CD4-positive, alpha-beta memory T cell (primary cell): ENCODE measurements at regions not wholly inside any gene's neighbourhood (a gene's known extent, or its start where the extent isn't known, plus 50 kb on each side); places are given as distances from the start of the nearest gene placed in this dataset.

Experiments used
- CTCF ChIA-PET: fragments of 350-600 bp; sonication (Branson Sonifier 250); formaldehyde crosslinking; loops from one replicate; lab custom pipeline; 2021; ENCODE audit warnings: inconsistent platforms; ENCODE audit not compliant: partially characterized antibody; lab: Charles Lee
- POLR2A ChIA-PET: fragments of 350-600 bp; sonication (Branson Sonifier 250); formaldehyde crosslinking; loops from one replicate; lab custom pipeline; 2021; ENCODE audit not compliant: partially characterized antibody; lab: Charles Lee
- DNase-seq, 5 donors: peaks; one replicate each; pipeline versions ENCODE4 v3.0.0 to v3.0.0-alpha.2; 2020 to 2022; ENCODE audit warnings: mixed read lengths in 1 of 5
- H3K27ac ChIP-seq: one replicate; pipeline ENCODE4 v1.7.0; 2013; ENCODE audit warnings: low read depth, low read length
- H3K27me3 ChIP-seq: 2 replicates; pipeline ENCODE4 v1.7.0; 2013; ENCODE audit warnings: mild to moderate bottlenecking, low read length, moderate library complexity; ENCODE audit not compliant: insufficient read depth
- H3K36me3 ChIP-seq: 2 replicates; pipeline ENCODE4 v1.7.0; 2013; ENCODE audit warnings: mild to moderate bottlenecking, low read length, moderate library complexity; ENCODE audit not compliant: insufficient read depth
- H3K4me1 ChIP-seq: 2 replicates; pipeline ENCODE4 v1.7.0; 2013; ENCODE audit warnings: mild to moderate bottlenecking, low read length, moderate library complexity; ENCODE audit not compliant: insufficient read depth
- H3K4me3 ChIP-seq, 2 donors: one replicate each; pipeline ENCODE4 v1.7.0; 2013; ENCODE audit warnings: low read length in 2 of 2, mild to moderate bottlenecking in 1 of 2
- H3K9me3 ChIP-seq, 2 donors: one replicate each; pipeline ENCODE4 v1.7.0; 2013; ENCODE audit warnings: low read length in 2 of 2, control low read depth in 1 of 2; ENCODE audit not compliant: control insufficient read depth in 1 of 2
- H3K27ac Mint-ChIP-seq, 7 donors: one replicate each; pipeline ENCODE4 v1.8.0; 2020 to 2021; ENCODE audit warnings: mixed read lengths in 7 of 7, mild to moderate bottlenecking in 6 of 7, inconsistent platforms in 3 of 7, moderate library complexity in 3 of 7
- H3K27me3 Mint-ChIP-seq, 2 donors: one replicate each; pipeline ENCODE4 v1.8.0; 2020 to 2021; ENCODE audit warnings: mixed read lengths in 2 of 2
- H3K36me3 Mint-ChIP-seq, 2 donors: one replicate each; pipeline ENCODE4 v1.8.0; 2020 to 2021; ENCODE audit warnings: mixed read lengths in 2 of 2, inconsistent platforms in 1 of 2, mild to moderate bottlenecking in 1 of 2
- H3K4me1 Mint-ChIP-seq, 4 donors: one replicate each; pipeline ENCODE4 v1.8.0; 2020 to 2021; ENCODE audit warnings: mixed read lengths in 4 of 4, mild to moderate bottlenecking in 1 of 4
- H3K4me3 Mint-ChIP-seq, 8 donors: one replicate each; pipeline ENCODE4 v1.8.0; 2020 to 2021; ENCODE audit warnings: mixed read lengths in 8 of 8, mild to moderate bottlenecking in 7 of 8, moderate library complexity in 6 of 8, inconsistent platforms in 3 of 8
- H3K9me3 Mint-ChIP-seq, 8 donors: one replicate each; pipeline ENCODE4 v1.8.0; 2020 to 2021; ENCODE audit warnings: mixed read lengths in 8 of 8, mild to moderate bottlenecking in 5 of 8, inconsistent platforms in 3 of 8, moderate library complexity in 1 of 8
- intact Hi-C: fragments of 100-400 bp; cut with micrococcal nuclease; formaldehyde crosslinking; loops from one replicate; pipeline ENCODE4 v1.15.1; 2023

DNA sequence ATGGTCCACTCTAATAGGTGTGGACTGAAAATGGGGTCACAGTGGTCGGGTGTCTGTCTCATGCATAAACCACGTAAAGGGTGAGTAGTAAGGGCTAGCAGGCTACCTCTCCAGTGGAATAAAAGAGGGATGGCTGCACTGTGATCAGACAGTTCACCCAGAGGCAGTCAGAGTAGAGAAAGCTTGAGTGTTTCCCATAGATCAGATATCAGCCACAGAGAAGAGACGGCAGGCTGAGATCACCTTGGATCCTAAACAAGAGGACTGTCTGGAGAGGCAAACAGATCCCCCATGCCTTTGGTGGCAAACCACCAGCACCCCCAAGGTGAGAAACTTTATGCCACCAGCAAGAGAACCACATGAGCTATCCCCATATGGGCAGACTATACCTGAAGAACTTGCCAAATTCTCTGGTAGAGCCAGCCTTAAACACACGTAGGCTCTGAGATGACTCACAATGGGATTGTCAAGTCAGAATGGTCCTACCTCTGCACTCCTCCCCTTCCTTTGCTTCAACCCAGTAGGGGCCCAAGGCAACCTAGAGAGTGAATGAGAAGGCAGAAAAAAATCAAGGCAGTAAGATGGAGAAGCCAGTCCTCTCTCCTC, 205.2 kb upstream of the MAP3K1 start:
- peak overlapping the region in 7 of 8 donors; percentile 47 to 88 (median 65) for H3K4me3 Mint-ChIP-seq
- ChIA-PET CTCF (interaction anchor here (1.3 kb wide), 1 partner anchor 339 kb away, joined by 3 read pairs; no protein-coding TSS in a partner anchor), POLR2A (interaction anchor here (0.7 to 1.4 kb wide), 4 partner anchors 15 to 130 kb away, joined by 3 to 5 read pairs (median 4); no protein-coding TSS in a partner anchor)
- intact Hi-C loops, result loop anchor here (5.0 kb wide), 1 partner anchor 227 kb away; no protein-coding TSS in a partner anchor
- peaks cover 60 to 91% (median 77%) of the 10 kb centered on the region in 4 donors for H3K4me1 Mint-ChIP-seq
- no peaks in the 10 kb centered on the region for H3K36me3 ChIP-seq
- H3K27ac ChIP-seq, result peak overlapping the region; percentile 18
- peak overlapping the region; percentile 52 to 93 (median 85) for H3K27ac Mint-ChIP-seq
- DNase-seq, result peak in 2 of 5 donors; percentile 8 to 44
- no peak overlapping the region for H3K4me3 ChIP-seq
- peaks cover 0 to 23% (median 14%) of the 10 kb centered on the region in 8 donors for H3K9me3 Mint-ChIP-seq
- H3K4me1 ChIP-seq, result peaks cover 75% of the 10 kb centered on the region
- H3K27me3 ChIP-seq, result no peaks in the 10 kb centered on the region
- no peaks in the 10 kb centered on the region for H3K27me3 Mint-ChIP-seq
- peaks cover 0 to 5% of the 10 kb centered on the region in 2 donors for H3K9me3 ChIP-seq
- peaks cover 8 to 12% of the 10 kb centered on the region in 2 donors for H3K36me3 Mint-ChIP-seq

DNA sequence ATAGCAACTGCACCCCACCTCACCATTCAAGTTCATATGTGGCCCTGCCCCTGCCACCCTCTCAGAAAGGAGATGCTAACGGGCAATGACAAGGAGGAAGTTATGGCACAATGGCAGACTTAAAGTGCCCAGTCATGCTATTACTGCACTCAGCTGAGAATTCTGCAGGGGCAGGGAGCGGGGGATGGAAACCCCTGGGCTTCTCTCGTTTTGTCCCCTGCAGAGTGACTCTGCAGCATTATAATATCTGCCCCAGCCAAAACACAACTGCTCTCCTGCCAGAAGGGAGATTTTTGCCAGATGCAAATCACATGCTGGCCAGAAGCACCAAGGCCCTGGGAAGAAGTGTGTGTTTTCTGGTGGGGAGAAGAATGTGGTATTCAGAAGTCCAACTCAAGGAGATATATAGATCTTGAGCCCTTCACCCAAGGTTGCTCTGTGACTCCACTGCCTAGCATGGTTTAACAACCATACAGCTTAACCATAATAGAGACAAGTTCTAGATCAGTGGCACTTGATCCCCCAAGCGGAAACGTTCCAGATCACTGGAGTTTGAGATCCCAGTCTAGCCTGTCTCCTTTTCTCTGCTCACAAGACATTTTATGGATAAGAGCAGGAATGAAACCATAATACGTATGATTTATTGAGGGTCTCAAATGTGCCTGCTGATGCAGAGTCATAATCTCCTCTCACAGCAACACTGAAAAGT, 207.0 kb upstream of the MAP3K1 start:
- peaks cover 8 to 12% of the 10 kb centered on the region in 2 donors for H3K36me3 Mint-ChIP-seq
- H3K27ac Mint-ChIP-seq, result peak overlapping the region in 3 of 7 donors; percentile 29 to 67 (median 53)
- DNase-seq, result no peak
- Histone ChIP-seq H3K27ac (no peak overlapping the region), H3K4me3 (no peak overlapping the region), H3K36me3 (no peaks in the 10 kb centered on the region), H3K9me3 (peaks cover 0 to 5% of the 10 kb centered on the region in 2 donors), H3K4me1 (peaks cover 61% of the 10 kb centered on the region), H3K27me3 (no peaks in the 10 kb centered on the region)
- intact Hi-C loops, result no loop called here
- no peaks in the 10 kb centered on the region for H3K27me3 Mint-ChIP-seq
- POLR2A ChIA-PET, result interaction anchor here (1.2 to 1.9 kb wide), 4 partner anchors 9 to 128 kb away, joined by 3 to 8 read pairs (median 4); no protein-coding TSS in a partner anchor
- no peak overlapping the region for H3K4me3 Mint-ChIP-seq
- H3K9me3 Mint-ChIP-seq, result peaks cover 0 to 23% (median 14%) of the 10 kb centered on the region in 8 donors
- H3K4me1 Mint-ChIP-seq, result peaks cover 45 to 84% (median 68%) of the 10 kb centered on the region in 4 donors
- CTCF ChIA-PET, result interaction anchor here (1.2 to 2.4 kb wide), 2 partner anchors 8 to 10 kb away, joined by 3 to 13 read pairs; no protein-coding TSS in a partner anchor

DNA sequence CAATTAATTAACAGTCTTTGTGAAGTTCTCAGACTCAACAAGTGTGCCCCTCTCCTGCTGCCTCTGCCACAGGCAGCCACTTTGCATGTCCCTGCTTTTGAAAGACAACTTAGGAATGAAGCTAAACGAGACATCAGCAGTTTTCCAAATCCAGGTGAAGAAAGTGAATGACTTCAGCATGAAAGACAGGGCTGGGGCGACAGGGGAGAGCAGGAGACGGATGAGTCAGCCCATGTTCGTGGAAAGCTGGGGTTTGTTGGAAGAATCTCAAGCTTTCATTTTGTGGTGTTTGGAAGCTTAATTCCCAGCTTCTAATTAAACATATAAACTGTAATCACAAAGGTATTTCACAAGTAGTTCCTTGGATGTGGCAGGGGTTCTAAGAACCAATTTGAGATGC, 207.8 kb upstream of the MAP3K1 start:
- peak overlapping the region in 1 of 8 donors; percentile 7 for H3K4me3 Mint-ChIP-seq
- H3K27me3 ChIP-seq, result no peaks in the 10 kb centered on the region
- H3K27ac ChIP-seq, result no peak overlapping the region
- peaks cover 8 to 12% of the 10 kb centered on the region in 2 donors for H3K36me3 Mint-ChIP-seq
- CTCF ChIA-PET, result interaction anchor here (1.2 to 2.4 kb wide), 2 partner anchors 9 to 10 kb away, joined by 3 to 13 read pairs; no protein-coding TSS in a partner anchor
- H3K27ac Mint-ChIP-seq, result peak overlapping the region in 4 of 7 donors; percentile 19 to 79 (median 37)
- H3K4me1 ChIP-seq, result peaks cover 61% of the 10 kb centered on the region
- no peaks in the 10 kb centered on the region for H3K36me3 ChIP-seq
- H3K4me1 Mint-ChIP-seq, result peaks cover 43 to 84% (median 67%) of the 10 kb centered on the region in 4 donors
- DNase-seq, result no peak
- no peaks in the 10 kb centered on the region for H3K27me3 Mint-ChIP-seq
- intact Hi-C loops, result no loop called here
- peaks cover 0 to 20% (median 13%) of the 10 kb centered on the region in 8 donors for H3K9me3 Mint-ChIP-seq
- H3K9me3 ChIP-seq, result peaks cover 0 to 5% of the 10 kb centered on the region in 2 donors
- no peak overlapping the region for H3K4me3 ChIP-seq
- POLR2A ChIA-PET, result interaction anchor here (0.6 to 1.9 kb wide), 6 partner anchors 10 to 127 kb away, joined by 3 to 8 read pairs (median 4); no protein-coding TSS in a partner anchor

DNA sequence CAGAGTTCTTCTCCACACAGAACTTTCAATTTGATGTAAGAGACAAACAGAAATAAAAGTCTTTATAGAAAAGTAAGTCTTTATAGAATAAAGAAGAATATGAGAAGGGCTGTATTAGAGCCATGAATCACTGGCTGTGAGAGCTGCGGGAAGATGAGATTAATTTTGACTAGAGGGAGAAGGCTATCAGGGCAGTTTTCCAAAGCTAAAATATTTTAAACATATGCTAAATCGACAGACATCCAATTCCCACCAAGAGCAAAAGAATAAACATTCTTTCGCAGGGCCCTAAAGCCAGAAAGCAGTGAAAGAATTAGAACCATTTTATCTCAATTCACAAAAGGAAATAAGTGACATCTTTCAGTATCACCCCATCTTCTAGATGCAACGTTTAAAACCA, 208.3 kb upstream of the MAP3K1 start:
- no peak overlapping the region for H3K27ac ChIP-seq
- H3K4me3 Mint-ChIP-seq, result no peak overlapping the region
- peaks cover 61% of the 10 kb centered on the region for H3K4me1 ChIP-seq
- peak overlapping the region in 3 of 7 donors; percentile 16 to 72 (median 64) for H3K27ac Mint-ChIP-seq
- H3K4me3 ChIP-seq, result no peak overlapping the region
- H3K27me3 Mint-ChIP-seq, result no peaks in the 10 kb centered on the region
- H3K9me3 Mint-ChIP-seq, result peaks cover 0 to 19% (median 13%) of the 10 kb centered on the region in 8 donors
- no peaks in the 10 kb centered on the region for H3K27me3 ChIP-seq
- peaks cover 0 to 5% of the 10 kb centered on the region in 2 donors for H3K9me3 ChIP-seq
- POLR2A ChIA-PET, result interaction anchor here (0.6 to 2.1 kb wide), 8 partner anchors 8 to 126 kb away, joined by 3 to 9 read pairs (median 4); no protein-coding TSS in a partner anchor
- H3K36me3 ChIP-seq, result no peaks in the 10 kb centered on the region
- H3K36me3 Mint-ChIP-seq, result peaks cover 8 to 12% of the 10 kb centered on the region in 2 donors
- no peak for DNase-seq
- CTCF ChIA-PET, result interaction anchor here (2.4 kb wide), 1 partner anchor 9 kb away, joined by 13 read pairs; no protein-coding TSS in a partner anchor
- H3K4me1 Mint-ChIP-seq, result peaks cover 44 to 86% (median 68%) of the 10 kb centered on the region in 4 donors
- intact Hi-C loops, result no loop called here

DNA sequence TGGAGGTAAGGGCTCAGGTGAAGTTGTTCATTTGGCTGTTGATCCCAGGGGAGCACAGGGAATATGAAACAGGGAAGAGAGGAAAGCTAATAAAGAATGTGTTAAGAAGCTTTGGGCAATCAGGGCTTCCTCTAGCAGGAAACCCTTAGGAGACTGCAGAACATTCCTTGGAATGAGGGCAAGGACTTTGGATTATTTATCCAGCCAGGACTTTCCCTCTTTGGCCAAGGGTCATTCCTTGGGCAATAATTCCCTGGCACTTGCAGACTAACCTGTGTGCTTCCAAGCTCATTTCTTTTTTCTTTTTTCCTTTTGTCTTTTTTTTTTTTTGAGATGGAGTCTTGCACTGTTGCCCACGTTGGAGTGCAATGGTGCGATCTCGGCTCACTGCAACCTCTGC, 209.2 kb upstream of the MAP3K1 start:
- no peak for DNase-seq
- Histone ChIP-seq H3K4me1 (peaks cover 61% of the 10 kb centered on the region), H3K4me3 (no peak overlapping the region), H3K27ac (no peak overlapping the region), H3K27me3 (no peaks in the 10 kb centered on the region), H3K9me3 (no peaks in the 10 kb centered on the region), H3K36me3 (no peaks in the 10 kb centered on the region)
- H3K36me3 Mint-ChIP-seq, result peaks cover 6 to 8% of the 10 kb centered on the region in 2 donors
- POLR2A ChIA-PET, result interaction anchor here (0.9 to 2.1 kb wide), 5 partner anchors 9 to 125 kb away, joined by 3 to 9 read pairs (median 3); no protein-coding TSS in a partner anchor
- H3K27me3 Mint-ChIP-seq, result no peaks in the 10 kb centered on the region
- H3K4me3 Mint-ChIP-seq, result no peak overlapping the region
- H3K27ac Mint-ChIP-seq, result peak overlapping the region in 2 of 7 donors; percentile 56 to 76
- H3K9me3 Mint-ChIP-seq, result peaks cover 0 to 11% (median 7%) of the 10 kb centered on the region in 8 donors
- H3K4me1 Mint-ChIP-seq, result peaks cover 41 to 86% (median 66%) of the 10 kb centered on the region in 4 donors
- intact Hi-C loops, result no loop called here
- CTCF ChIA-PET, result interaction anchor here (0.6 kb wide), 1 partner anchor 614 kb away, joined by 3 read pairs; no protein-coding TSS in a partner anchor

DNA sequence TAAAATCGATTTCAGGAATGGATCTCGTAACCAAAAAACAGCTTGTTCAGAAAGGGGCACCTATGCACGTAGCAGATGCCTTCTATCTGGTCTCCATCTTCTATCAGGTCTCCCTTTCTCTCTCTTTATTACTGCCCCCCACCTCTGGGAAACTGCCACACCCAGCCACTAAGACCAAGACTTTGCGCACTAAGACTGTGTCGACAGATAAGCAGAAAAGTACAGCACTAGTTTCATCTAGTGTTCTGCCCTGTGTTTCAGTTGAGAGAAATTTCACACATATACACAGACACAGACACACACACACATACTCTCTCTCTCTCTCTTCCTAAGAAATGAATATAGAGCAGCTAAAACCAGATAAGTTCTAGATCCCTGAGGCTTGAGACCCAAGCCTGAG, 210.1 kb upstream of the MAP3K1 start:
- CTCF ChIA-PET, result no interaction called here
- intact Hi-C loops, result no loop called here
- H3K27me3 Mint-ChIP-seq, result no peaks in the 10 kb centered on the region
- Histone ChIP-seq H3K4me3 (no peak overlapping the region), H3K4me1 (peaks cover 55% of the 10 kb centered on the region), H3K27me3 (no peaks in the 10 kb centered on the region), H3K36me3 (no peaks in the 10 kb centered on the region), H3K27ac (no peak overlapping the region), H3K9me3 (no peaks in the 10 kb centered on the region)
- no peaks in the 10 kb centered on the region for H3K36me3 Mint-ChIP-seq
- POLR2A ChIA-PET, result interaction anchor here (0.9 to 2.1 kb wide), 4 partner anchors 10 to 124 kb away, joined by 3 to 9 read pairs (median 3); no protein-coding TSS in a partner anchor
- peak overlapping the region in 1 of 8 donors; percentile 12 for H3K4me3 Mint-ChIP-seq
- peak overlapping the region in 4 of 7 donors; percentile 15 to 70 (median 49) for H3K27ac Mint-ChIP-seq
- H3K9me3 Mint-ChIP-seq, result peaks cover 0 to 3% (median 0%) of the 10 kb centered on the region in 8 donors
- peaks cover 36 to 86% (median 64%) of the 10 kb centered on the region in 4 donors for H3K4me1 Mint-ChIP-seq
- no peak for DNase-seq
